Mesodermal cell (in vitro differentiated cells): ENCODE measurements at regions not wholly inside any gene's neighbourhood (a gene's known extent, or its start where the extent isn't known, plus 50 kb on each side); places are given as distances from the start of the nearest gene placed in this dataset.

Experiments
- H3K27ac ChIP-seq: 2 replicates; pipeline ENCODE4 v1.7.0; 2013; ENCODE audit warnings: mild to moderate bottlenecking, low read depth, low read length, moderate library complexity; ENCODE audit not compliant: severe bottlenecking
- H3K36me3 ChIP-seq: 2 replicates; pipeline ENCODE4 v1.7.1; 2013; ENCODE audit warnings: mild to moderate bottlenecking, low read length, moderate library complexity; ENCODE audit not compliant: control insufficient read depth, insufficient read depth
- H3K4me1 ChIP-seq: one replicate; pipeline ENCODE4 v1.7.1; 2013; ENCODE audit warnings: mild to moderate bottlenecking, low read length; ENCODE audit not compliant: insufficient read depth, control insufficient read depth, poor library complexity, severe bottlenecking
- H3K4me3 ChIP-seq: 2 replicates; pipeline ENCODE4 v1.7.0; 2013; ENCODE audit warnings: low read length, control low read depth, mild to moderate bottlenecking; ENCODE audit not compliant: insufficient read depth, poor library complexity, severe bottlenecking; ENCODE audit errors: extremely low read depth
- H3K9me3 ChIP-seq: 2 replicates; pipeline ENCODE4 v1.7.1; 2013; ENCODE audit warnings: mild to moderate bottlenecking, low read length, moderate library complexity; ENCODE audit not compliant: control insufficient read depth
- WGBS, 2 experiments: methylation state at CpG; one replicate each; pipeline ENCODE4 v1.1.5; 2013; ENCODE audit warnings: missing lambda C conversion rate in 2 of 2; ENCODE audit not compliant: insufficient coverage in 2 of 2; 5-methylcytosine and 5-hydroxymethylcytosine counted together

DNA sequence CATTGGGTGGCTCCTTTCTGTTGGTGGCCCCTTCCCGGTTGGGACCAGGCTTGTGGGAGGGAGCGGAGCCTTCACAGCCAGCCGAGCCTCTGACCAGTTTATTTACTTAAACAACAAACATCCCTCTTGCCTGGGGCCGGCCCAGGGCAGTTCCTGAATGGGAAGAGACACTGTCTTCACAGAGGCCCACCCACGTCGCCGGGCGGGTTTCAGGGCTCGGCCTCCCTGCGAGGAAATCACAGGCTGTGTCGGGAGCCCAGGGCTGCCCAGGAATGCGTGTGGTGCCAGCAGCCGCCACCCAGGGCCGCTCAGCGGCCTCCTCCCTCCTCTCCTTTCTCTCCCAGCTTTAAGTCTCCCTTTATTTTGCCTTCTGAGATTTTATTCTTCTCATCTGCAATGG lies 132.5 kb downstream of the HSD17B3 start:
- Histone ChIP-seq H3K36me3 (no peaks in the 10 kb centered on the region), H3K4me3 (no peak overlapping the region), H3K9me3 (no peaks in the 10 kb centered on the region), H3K4me1 (peaks cover 29% of the 10 kb centered on the region), H3K27ac (peak overlapping the region; percentile 79)
- 1 to 15% methylated on average over 8 of the region's 15 CpGs for WGBS, 2 experiments

DNA sequence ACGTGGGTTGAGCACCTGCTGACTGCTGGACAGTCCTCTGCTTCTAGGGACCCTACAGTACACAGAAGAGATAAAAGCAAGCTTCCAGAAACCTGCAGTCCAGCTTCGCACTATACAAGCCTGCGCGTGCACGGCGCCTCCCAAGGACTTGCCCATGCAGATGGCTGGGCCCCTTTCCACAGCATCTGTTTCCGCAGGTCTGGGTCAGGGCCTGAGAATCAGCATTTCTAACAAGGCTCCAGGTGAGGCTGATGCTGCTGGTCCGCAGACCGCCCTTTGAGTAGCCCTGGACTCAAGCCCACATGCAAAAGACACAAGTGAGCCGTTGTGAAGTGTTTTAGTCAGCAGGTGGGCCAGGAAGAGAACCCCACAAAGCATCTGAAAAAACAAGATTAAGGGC lies 133.1 kb downstream of the HSD17B3 start:
- no peaks in the 10 kb centered on the region for H3K36me3 ChIP-seq
- no peak overlapping the region for H3K4me3 ChIP-seq
- no peaks in the 10 kb centered on the region for H3K9me3 ChIP-seq
- 89 to 93% methylated on average over 10 of the region's 10 CpGs for WGBS, 2 experiments
- H3K27ac ChIP-seq = peak overlapping the region; percentile 79
- peaks cover 29% of the 10 kb centered on the region for H3K4me1 ChIP-seq

DNA sequence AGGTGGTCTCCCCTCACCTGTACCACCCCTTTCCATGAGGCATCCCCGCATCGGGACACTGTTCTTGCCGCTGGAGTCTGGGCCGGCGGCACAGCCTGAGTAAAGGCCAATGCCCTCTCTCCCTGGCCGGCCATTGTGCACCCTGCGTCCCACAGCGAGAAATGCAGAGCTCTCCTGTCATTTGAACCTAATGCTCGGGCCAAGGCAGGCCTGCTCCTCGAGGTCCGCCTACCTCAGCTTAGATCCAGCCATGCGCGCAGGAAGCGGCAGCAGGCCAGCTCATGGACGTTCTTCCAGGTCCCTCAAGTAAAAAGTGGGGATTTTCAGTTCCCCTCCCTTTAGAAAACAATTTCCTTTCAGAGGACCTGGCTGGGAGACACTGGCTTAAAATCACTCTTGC lies 135.0 kb downstream of the HSD17B3 start:
- H3K36me3 ChIP-seq = no peaks in the 10 kb centered on the region
- peaks cover 29% of the 10 kb centered on the region for H3K4me1 ChIP-seq
- 89 to 94% methylated on average over 15 of the region's 15 CpGs for WGBS, 2 experiments
- no peak overlapping the region for H3K27ac ChIP-seq
- no peak overlapping the region for H3K4me3 ChIP-seq
- no peaks in the 10 kb centered on the region for H3K9me3 ChIP-seq

DNA sequence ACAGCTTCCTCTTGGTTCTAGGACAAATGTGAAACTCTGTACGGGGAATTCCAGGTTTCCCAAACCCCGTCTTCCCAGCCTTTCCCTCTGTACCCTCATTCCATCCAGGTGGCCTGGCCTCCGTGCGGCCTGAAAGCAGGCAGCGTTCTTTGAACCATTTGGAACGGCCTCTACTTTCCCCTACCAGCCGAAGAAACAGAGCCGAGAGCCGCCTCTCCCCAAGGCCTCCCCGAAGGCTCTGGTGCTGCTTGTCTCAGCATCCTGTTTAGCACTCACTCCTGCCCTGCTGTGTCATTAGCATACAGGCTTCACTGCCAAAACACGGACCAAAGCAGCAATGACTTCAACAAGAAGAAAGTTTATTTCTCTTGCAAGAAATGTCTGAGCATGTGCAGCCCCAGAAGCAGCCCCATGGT lies 137.7 kb downstream of the HSD17B3 start:
- 81 to 88% methylated on average over 11 of the region's 11 CpGs for WGBS, 2 experiments
- H3K27ac ChIP-seq = no peak overlapping the region
- no peaks in the 10 kb centered on the region for H3K36me3 ChIP-seq
- no peak overlapping the region for H3K4me3 ChIP-seq
- peaks cover 4% of the 10 kb centered on the region for H3K9me3 ChIP-seq
- peaks cover 10% of the 10 kb centered on the region for H3K4me1 ChIP-seq

DNA sequence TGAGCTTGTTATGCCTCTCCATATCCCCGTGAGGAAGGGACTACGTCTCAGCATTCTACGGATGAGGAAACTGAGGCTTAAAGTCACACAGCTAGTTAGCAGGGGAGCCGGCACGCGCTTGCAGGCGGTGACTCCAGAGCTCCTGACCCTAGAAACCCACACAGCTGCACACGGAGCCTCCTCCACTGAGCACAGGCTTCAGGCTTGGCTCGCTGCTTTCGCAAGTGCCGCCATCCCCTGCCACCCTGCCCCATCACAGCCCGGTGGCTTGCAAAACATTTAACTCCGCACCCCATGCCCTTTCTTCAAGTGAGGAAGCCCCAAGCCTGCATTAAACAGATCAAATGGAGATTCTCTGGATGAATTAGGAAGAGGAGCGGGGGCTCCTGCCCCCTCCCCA lies 138.3 kb downstream of the HSD17B3 start:
- Histone ChIP-seq H3K4me3 (no peak overlapping the region), H3K27ac (no peak overlapping the region), H3K9me3 (peaks cover 4% of the 10 kb centered on the region), H3K4me1 (peaks cover 5% of the 10 kb centered on the region), H3K36me3 (no peaks in the 10 kb centered on the region)
- WGBS, 2 experiments = 92 to 93% methylated on average over 10 to 11 of the region's 14 CpGs

DNA sequence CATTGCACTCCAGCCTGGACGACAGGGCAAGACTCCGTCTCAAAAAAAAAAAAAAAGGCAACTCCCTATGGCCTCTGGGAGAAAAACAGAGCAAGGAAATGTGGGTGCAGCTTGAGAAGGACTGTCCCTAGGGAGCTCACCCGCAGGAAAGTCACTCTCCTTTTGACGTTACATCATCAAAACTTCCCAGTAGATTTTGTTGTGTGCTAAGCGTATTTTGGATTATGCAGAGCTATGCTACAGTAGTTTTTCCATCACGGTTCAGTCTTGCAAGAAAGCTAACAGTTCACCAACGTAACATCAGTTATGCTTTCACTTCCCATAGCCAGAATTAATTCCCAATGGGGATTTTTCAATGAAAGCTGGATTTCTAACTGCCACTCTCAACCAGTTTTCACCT lies 138.8 kb downstream of the HSD17B3 start:
- H3K4me3 ChIP-seq = no peak overlapping the region
- H3K36me3 ChIP-seq = no peaks in the 10 kb centered on the region
- peaks cover 4% of the 10 kb centered on the region for H3K9me3 ChIP-seq
- no peak overlapping the region for H3K27ac ChIP-seq
- 88 to 94% methylated on average over 4 to 5 of the region's 7 CpGs for WGBS, 2 experiments
- peaks cover 1% of the 10 kb centered on the region for H3K4me1 ChIP-seq

DNA sequence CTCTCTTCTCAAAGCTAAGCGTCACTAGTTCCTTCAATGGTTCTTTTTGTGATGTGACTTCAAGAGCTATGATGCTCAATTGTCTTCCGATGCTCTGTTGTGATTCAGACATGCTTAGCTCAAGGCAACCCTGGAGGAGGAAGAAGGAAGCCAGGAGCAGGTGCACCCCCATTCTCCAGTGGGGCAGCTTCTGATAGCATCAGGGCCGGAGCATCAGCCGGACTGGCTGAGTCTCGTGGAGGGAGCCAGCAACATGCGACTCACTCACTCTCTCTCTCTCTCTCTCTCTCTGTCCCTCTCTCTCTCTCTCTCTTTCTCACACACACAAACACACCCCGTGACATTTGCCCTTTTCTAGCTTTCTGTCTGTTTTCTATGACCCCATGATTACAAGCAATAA lies 140.2 kb downstream of the HSD17B3 start:
- Histone ChIP-seq H3K27ac (no peak overlapping the region), H3K4me1 (no peaks in the 10 kb centered on the region), H3K4me3 (no peak overlapping the region), H3K9me3 (peaks cover 4% of the 10 kb centered on the region), H3K36me3 (no peaks in the 10 kb centered on the region)
- WGBS, 2 experiments = 80 to 87% methylated on average over 6 to 7 of the region's 7 CpGs

DNA sequence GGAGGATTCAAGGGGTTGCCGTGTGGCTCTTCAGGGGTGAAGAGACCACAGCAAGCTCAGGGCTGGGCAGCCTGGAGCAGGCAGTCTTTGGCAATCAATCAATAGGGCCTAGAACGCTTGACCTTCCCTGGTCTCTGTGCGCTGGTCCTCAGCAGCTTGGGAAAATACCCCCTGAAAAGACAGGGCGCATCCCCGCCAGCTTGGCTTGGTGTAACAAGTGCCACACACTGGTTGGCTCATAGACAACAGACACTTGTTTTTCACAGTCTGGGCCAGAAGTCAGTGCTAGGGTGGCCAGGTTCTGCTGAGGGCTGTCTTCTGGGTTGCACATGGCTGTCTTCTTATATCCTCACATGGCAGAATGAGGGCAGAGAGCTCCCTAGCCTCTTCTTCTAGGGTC lies 141.1 kb downstream of the HSD17B3 start:
- WGBS, 2 experiments = 90 to 91% methylated on average over 5 of the region's 5 CpGs
- peaks cover 4% of the 10 kb centered on the region for H3K9me3 ChIP-seq
- no peaks in the 10 kb centered on the region for H3K36me3 ChIP-seq
- H3K4me3 ChIP-seq = no peak overlapping the region
- no peak overlapping the region for H3K27ac ChIP-seq
- H3K4me1 ChIP-seq = no peaks in the 10 kb centered on the region

DNA sequence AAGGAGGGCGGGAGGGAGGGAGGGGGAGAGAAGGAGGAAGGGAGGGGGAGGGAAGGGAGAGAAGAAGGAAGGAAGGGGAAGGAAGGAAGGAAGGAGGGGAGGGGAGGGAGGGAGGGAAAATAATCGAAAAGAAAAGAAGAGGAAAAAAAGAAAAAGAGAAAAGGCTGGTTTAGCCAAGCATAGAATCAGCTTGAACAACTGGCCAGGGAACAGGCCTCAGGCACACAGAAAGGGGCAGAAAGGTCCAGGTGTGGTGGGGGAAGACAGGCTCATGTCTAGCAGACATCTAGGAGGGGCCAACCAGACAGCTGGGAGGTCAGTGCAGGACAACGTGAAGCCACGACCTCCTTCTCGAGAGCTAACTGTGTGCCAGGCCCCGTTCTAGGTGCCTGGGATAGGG lies 141.8 kb downstream of the HSD17B3 start:
- Histone ChIP-seq H3K36me3 (no peaks in the 10 kb centered on the region), H3K4me3 (no peak overlapping the region), H3K4me1 (no peaks in the 10 kb centered on the region), H3K27ac (no peak overlapping the region), H3K9me3 (peaks cover 4% of the 10 kb centered on the region)
- 89 to 92% methylated on average over 5 to 6 of the region's 6 CpGs for WGBS, 2 experiments

DNA sequence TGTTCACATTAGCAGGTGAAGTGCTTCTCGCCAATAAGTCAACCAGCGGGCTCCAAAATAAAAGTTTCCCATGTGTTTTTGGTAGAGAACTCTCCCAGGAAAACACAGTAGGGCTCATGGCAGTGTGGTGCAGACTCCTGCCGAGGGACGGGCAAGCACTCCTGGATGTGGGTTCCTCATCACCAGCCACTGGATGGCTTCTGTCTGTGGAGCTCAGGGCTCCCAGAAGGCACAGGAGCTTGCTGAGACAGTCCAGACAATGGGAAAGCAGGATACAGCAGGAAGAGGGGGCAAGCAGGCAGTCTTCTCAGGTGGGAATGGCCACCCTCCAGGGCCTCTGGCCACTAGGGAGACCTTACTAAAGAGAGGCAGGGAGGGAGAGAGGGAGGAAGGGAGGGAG lies 142.4 kb downstream of the HSD17B3 start:
- Histone ChIP-seq H3K36me3 (no peaks in the 10 kb centered on the region), H3K4me3 (no peak overlapping the region), H3K4me1 (no peaks in the 10 kb centered on the region), H3K27ac (no peak overlapping the region), H3K9me3 (peaks cover 4% of the 10 kb centered on the region)
- 93 to 97% methylated on average over 4 of the region's 4 CpGs for WGBS, 2 experiments

DNA sequence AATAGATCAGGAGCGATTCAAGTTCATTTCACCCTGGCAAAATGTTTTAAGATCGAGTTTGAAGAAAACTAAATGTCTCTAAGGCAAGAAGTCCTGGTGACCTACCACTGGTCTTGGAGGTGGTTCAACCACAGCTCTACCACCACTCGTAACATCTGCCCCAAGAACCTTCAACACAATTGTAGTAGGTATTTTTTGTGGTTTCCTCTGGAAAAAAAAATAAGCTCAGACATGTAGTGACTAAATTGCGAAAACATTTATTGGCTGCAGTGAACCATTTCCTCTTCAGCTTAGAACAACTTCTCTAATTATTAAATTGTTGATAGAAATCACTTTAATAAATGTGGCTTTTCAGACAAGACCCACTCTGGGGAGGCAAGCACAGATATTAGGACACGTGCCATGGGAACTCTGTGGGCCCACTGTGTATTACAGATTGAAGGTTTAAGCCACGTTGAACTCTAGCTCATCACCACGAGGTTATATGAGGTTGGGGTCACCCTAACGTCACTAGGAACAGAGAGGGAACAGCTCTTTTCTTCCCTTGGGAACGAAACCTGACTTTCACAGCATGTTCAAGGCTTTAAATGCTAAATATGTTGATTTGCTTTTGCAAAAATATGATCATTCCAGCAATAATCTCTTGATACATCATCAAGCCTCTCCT lies 142.9 kb downstream of the HSD17B3 start:
- 88 to 93% methylated on average over 3 to 4 of the region's 9 CpGs for WGBS, 2 experiments
- H3K4me3 ChIP-seq = no peak overlapping the region
- no peaks in the 10 kb centered on the region for H3K36me3 ChIP-seq

More for the DNA sequence above, 142.9 kb downstream of the HSD17B3 start:
- peaks cover 4% of the 10 kb centered on the region for H3K9me3 ChIP-seq
- no peak overlapping the region for H3K27ac ChIP-seq
- H3K4me1 ChIP-seq = no peaks in the 10 kb centered on the region
